Limb (tissue), 2 donors: ENCODE measurements at regions not wholly inside any gene's neighbourhood (a gene's known extent, or its start where the extent isn't known, plus 50 kb on each side); places are given as distances from the start of the nearest gene placed in this dataset.
"Not testable (repeated sequence)": the region's sequence is repeated elsewhere in the genome, so short reads cannot be mapped to it uniquely, and the experiment has no call there.

Experiments used
- DNase-seq, 2 donors: peaks; one replicate each; pipeline ENCODE4 v3.0.0-alpha.2; 2016; ENCODE audit errors: extremely low spot score in 2 of 2

DNA sequence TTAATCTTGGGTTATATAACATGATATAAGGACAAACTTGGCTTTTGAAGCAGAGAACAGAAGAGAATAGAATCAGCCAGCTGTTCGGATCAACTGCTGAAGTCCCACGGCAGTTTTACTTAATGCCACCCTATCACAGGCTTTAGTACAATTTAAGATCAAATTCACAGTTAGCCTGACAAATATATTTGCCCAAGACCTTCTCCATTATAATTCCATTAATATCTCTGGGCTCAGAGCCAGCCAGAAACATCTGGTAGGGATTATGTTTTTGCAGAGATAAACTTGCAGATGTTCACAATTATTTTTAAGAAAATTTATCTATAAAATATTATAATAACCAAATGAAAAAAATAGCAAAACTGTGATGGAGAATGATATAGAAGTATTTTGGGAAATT, 381.4 kb downstream of the RAD51AP2 start:
- peak in 1 of 2 donors; percentile 40 for DNase-seq

DNA sequence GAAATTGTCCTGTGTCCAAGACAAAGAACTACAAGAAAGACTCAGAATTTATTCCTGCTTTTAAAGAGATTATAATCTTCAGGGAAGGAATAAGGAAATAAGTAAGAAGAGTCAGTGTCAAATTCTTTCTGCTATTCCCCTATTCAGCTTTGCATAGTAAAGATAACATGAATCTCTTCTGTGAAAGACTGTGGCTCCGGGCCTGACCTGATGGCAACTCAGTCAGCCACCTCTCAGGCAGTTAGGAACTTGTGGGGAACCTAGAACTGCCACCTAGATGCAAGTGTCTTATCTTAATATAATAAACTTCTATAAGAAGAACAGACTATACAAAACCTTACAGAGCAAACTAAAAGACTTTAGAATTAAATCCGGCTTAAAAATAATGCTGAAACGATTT, 382.0 kb downstream of the RAD51AP2 start:
- no peak for DNase-seq

DNA sequence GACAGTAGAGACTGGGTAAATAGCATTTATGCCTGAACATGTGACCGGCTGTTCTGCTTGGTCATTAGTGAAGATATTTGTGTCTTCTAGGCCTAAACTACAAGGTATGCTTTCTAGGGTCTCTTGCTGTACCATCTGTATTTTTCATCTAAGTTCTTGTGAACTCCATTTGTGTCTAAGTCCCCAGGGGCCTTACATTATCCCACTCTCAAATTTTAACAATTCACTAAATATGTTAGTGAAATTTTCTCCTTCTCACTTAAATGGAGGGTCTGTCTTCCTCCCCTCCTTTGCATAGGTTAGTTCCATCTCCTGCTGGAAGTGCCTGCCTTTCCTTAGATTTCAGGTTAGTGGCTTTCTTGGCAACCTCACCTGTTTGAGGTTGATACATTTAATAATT, 382.6 kb downstream of the RAD51AP2 start:
- DNase-seq, result no peak

DNA sequence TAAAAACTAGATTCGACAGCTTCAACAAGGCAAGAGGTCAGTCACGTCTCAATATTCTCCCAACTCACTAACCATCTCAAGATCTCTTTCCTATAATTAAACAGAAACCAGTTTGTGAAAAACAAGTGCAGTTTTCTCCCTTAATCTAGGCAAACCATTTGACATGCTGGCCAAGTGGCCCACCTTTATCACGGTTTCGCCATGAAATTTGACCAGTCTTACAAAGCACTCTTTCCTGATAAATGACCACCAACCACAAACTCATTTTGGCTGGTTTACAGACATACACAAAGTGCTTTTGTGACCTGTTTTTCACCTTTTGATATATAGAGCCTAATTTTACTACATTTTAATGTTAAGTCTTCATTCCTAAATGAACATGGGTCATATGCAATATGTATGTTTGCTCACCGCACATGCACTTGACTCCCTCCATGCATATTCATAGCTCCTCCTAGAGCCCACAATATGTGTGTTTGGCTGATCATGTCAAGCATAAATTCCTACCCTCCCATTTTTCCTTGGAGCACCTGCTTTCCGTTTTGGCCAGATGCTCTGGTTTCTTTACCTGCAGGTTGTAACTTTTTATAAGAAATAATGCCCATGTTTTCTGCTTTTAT, 385.1 kb downstream of the RAD51AP2 start:
- DNase-seq, result no peak

DNA sequence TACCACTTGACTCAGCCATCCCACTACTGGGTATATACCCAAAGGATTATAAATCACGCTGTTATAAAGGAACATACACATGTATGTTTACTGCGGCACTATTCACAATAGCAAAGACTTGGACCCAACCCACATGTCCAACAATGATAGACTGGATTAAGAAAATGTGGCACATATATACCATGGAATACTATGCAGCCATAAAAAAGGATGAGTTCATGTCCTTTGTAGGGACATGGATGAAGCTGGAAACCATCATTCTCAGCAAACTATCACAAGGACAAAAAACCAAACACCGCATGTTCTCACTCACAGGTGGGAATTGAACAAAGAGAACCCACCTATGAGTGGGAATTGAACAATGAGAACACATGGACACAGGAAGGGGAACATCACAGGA, 387.6 kb downstream of the RAD51AP2 start:
- DNase-seq, result not testable (repeated sequence)

DNA sequence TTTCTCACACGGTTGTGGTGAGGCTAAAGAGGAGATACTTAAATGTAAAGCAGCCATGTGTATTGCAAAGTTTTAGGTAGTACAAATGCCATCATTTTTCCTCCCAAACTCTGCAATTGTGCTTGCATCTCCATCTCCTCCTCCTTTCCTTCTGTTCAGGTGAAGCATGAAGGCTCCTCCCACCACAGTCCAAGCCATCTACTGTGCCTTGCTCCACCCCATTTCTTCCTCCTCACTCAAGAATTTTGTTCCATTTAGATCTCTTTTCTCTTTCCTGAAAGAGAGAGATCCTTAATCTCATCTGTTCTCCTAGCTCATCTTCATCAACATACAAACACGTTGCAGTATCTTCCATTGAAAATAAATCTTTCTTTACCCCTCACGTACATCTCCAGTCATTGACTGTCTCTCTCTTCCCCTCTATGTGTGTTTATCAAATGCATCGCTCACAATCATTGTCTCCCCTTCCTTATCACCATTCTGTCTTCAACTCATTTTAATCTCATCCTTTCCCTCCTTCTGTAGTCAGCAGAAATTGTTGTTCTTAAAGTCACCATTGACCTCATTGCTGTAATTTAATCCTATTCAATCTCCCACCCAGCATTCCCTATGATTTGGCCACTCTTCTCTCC, 392.1 kb downstream of the RAD51AP2 start:
- no peak for DNase-seq

DNA sequence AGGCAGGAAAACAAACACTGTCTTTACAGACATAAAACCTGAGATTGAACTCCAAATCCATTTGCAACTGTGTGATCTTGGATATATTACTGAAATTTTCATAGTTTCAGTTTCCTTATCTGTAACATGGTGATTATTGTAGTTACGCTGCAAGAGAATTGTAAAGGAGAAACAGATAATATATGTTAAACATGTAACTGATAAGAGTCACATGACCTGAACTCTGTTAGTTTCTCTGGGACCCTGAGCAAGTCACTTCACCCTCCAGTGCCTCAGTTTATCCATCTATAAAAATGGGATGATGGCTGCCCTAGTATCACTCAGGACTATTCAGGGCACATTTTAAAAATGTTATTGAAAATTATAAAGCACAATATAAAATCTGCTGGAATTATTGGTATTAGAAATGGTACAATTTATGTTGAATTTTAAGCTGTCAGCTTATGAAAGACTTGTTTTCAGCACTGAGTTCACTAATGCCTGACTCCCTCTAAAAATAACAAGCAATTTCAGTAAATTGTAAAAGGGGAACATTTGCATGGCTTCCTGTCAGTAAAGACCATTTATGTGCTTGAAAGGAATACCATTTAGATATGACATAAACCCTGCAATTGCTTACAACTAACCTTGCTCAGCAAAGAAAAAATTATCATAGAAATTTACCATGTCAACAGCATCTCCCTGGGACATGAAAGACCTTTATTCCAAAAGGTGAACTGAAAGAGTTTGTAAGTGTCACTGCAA, 393.5 kb downstream of the RAD51AP2 start:
- DNase-seq, result no peak

DNA sequence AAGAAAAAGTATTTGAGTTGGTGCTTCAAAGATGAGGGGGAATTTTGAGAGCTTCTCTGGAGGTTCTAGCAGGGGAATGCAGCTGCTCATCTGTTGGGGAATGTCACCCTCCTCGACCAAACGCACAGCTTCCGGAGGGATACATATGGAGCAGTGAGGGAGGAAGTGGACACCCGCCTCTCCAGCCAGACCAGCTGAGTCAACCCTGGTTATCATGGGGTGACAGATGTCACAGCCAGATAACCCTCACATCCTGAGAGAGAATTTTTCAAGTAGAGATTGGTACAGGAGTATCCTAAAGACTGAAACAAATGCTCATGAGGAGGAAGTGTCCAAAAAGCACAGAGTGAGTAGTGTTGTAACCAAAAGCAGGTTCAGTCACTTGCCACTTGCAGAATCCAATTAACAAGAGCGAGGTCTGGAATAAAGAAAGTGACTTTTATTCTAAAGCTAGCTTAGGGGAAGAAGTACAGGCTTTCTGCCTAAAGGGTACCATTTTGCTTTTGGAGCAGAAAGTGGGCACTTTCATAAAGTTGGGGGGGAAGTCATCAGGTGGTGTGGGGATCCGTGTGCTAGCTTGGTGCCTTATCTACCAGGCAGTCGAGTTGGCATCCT, 395.2 kb downstream of the RAD51AP2 start:
- DNase-seq, result no peak

DNA sequence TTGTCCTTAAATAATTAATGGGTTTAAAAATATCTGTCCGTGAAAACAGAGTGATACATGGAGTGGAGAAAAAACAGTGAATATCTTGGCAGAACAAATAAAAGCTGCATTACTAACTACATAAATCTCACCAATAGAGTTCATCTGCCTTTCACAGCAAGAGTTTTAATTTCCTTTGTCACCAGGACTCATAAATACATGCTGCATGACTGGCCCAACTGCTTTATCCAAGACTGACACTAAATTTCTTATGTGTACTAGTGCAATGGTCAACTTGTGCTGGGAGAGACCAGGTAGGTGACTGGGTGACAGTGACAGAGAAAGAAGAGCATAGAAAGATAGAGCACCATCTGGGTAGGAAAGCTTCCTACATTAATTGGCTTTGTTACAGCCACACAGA, 402.8 kb downstream of the RAD51AP2 start:
- DNase-seq, result no peak

DNA sequence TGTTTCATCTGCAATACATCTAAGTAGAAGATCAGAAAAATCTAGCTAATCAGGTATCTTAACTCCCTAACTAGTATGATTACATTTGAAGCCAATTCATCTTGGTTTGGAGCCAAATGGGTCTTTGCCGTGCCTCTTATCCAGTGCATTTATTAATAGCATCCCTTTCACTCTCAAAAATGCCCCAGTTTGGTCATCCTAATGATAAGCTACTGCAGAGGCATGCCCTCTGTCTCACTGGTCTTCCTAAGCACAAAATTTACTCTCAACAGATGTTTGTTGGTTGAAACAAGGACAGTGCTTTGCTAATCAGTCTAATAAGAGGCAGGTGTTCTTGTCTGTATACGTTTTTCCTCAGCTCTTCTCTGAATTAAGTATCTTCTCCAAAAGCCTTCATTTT, 403.2 kb downstream of the RAD51AP2 start:
- DNase-seq, result no peak

DNA sequence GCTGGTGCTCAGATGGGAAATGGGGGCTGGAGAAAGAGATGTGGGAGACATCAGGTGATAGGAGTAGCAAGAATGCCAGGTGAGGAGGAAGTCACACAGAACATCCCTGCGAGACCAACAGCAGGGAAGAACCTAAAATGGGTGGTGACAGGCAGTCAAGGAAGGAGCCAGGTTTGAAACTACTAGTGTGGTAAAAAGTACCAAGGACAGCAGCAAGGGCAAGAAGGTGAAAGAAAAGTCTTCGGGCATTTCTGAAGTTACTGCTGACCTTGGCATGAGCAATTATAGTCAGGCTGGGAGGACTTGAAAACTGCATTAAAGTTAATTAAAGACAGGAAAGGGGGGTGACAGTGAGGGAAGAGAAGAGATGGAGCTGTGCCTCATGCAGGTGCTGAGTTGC, 410.4 kb downstream of the RAD51AP2 start:
- no peak for DNase-seq

DNA sequence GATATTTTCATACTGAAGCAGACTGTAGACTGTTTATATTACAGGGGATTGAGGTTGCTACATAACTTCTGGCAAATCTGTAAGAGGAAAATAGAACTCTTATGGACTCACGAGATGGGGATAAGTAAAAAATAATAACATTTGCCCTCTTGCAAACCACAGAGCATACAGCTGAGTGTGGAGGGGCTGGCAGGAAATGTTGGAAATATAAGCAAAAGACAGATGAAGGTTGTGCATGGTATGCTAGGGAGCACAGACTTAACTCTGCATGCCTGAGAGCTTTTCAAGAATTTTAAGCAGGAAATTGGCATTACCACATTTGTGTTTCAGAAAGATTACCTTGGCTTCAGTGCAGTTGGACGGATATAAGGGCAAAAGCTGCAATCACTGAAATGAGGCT, 411.1 kb downstream of the RAD51AP2 start:
- DNase-seq, result no peak

DNA sequence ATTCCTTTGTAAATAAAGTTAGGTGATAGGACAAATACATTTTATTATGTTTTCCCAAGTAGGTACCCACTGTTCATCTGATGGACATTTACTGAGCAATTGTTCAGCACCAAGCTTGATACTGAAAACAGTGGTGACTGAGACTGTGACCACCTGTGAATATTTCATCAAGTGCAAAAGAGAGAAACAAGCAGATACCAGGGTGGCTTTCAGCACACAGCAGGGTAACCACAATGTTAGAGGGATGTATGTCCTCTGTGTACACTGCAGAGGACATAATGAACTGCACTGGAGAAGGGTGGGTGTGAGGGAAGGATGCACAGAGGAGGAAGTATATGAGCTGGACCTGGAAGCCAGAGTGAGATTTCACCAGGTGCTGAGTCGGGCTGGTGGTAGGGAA, 411.8 kb downstream of the RAD51AP2 start:
- DNase-seq, result no peak

DNA sequence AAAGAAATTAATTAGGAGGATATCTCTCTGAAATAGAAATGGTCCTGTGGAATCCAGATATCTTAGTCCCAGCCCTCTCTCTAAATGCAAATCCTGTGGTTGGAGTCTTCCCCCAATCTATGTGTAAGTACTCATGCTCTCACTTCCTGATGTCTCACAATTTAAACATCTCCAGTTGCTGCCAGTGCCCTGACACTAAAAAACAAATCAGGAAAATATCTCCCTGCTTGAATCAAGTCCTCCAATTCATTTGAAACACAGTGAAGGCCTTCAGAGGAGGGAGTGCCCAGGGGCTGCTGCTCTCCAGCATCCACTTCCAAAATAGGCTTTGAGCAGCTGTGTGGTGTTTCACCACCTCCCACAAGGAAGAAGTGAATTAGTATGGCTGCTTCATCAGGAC, 413.8 kb downstream of the RAD51AP2 start:
- no peak for DNase-seq

DNA sequence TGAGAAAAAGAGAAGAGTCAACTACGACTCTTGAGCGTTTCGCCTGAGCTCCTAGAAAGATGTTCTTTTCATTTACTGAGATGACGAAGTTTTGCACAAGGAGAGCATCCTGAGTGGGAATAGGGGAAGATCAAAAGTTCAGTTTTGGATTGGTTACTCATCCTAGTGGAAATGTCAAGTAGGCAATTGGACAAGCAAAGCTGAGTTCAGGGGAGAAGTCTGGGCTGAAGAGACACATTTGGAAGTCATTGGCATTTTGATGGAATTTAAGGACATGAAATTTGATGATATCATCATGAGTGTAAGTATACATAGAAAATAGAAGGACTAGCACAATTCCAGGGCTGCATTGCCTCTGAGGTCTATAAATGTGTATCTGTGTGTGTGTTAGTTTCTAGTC, 416.6 kb downstream of the RAD51AP2 start:
- no peak for DNase-seq

DNA sequence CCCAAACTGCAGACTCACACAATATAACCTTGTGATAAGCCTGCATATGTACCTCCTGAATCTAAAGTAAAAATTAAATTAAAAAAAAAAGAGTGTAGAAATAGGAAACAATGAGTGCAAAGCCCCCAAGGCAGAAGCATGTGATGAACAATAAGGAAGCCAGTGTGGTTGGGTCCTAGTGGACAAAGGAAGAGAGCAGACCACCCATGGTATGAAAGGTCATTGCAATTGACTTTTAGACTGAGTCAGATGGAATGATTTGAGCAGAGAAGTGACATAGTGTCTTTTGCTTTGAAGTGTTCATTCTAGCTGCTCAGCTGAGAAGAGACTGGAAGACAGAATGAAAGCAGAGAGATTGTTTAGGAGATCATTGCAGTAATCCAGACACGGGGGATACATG, 417.1 kb downstream of the RAD51AP2 start:
- DNase-seq, result no peak

DNA sequence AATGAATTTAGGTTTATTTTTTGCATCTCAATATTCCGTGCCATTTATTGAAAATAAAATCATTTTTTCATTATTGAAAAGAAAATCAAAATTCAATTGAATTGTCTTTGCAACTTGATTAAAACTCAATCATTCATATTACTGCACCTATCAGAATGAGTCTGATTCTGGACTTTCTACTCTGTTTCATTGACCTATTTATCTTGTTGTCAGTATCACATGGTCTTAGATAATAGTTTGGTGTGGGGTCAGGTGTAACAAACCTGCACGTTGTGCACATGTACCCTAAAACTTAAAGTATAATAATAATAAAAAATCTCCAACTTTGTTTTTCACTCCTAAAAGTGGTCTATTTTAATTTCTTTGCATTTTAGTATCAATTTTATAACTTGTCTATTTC, 422.9 kb downstream of the RAD51AP2 start:
- no peak for DNase-seq

DNA sequence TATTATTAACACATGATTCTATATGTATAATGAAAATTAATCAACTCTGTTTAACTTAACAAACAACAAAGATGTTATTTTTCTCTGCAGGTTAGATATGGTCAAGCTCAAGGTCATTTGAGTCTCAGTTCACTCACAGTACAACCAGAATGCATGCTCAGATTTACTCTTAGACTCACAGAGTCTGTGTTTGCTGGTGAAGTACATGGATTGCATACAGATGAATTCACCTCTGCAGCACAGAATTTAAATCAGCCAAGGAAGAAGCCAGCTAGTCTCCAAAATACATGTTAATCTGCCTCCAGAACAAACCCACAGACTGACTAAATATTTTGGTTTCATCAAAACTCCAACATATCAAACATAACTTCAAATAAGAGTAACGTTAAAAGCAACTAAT, 424.5 kb downstream of the RAD51AP2 start:
- no peak for DNase-seq

DNA sequence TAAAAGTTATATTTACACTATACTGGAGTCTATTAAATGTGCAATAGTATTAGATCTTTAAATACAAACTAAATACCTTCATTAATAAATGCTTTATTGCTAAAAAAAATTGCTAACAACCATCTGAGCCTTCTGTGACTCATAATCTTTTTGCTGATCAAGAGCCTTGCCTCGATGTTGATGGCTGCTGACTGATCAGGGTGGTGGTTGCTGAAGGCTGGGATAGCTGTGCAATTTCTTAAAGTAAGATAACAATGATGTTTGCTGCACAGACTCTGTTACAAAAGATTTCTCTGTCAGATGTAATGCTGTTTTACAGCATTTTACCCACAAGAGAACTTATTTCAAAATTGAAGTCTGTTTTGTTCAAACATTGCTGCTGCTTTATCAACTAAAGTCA, 421.4 kb upstream of the CYRIA start:
- DNase-seq, result no peak

DNA sequence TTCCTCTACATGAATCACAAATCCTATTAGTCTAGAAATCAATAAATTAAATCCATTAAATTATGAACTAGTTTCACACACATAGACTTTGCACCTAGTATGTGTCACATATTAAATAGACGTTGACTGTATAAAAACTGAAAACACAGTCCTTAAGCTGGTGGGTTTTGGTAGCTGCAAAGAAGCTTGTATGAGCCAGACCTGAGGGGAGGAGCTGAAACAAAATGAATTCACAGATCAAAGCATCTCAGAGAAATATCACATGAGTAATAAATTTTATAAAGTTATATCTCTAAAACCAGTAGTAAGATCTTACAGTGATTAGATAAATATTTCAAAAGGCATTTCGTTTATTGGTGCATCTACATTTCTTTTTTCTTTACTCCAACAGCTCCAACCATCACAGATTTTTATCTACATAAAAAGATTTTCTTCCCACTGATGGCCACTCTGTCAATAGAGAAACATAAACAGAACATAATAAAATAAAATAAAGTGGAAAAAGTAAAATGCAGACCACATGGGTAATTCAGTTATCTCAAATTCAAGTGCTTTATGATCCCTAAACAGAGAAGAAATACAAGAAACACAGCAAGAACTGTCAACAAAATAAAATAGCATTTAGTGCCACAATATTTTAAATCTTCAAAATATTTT, 420.0 kb upstream of the CYRIA start:
- no peak for DNase-seq

DNA sequence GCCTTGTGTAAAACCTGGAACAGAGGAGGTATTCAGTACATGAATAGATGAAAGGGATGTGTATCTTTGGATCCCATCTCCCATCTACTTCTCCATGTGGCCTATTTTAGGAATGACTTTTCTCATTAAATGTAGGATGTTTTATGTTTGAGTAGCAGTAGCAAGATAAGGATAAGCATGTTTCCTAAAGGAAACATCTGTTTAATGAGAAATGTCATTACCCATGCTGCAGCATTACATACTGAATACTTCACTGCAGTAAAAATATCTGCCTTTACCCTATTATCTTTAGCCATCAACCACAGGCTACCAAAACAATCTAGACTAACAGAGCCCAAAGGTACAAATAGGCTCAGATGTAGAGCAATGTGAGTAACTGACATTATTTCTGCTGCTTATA, 419.2 kb upstream of the CYRIA start:
- DNase-seq, result no peak

DNA sequence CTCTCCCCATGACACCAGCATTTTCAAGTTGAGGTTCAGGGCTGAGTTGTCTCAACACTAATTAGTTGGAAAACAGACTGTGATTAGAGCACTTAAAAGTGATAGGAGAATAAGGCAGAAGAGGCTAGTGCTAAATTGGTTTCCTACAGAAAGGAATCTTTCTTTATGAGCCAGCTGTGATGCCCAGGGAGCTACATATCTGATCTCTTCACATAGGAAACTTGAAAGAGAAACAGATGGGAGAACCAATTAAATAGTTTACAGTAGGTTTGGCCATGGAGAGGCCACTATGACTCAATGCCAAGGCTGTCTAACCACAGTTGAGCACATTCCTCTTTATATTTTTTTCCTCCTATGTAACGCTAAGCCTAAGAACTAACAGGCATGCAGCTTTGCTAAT, 418.3 kb upstream of the CYRIA start:
- DNase-seq, result no peak
